ENCODE measurements at regions not wholly inside any gene's neighbourhood (a gene's known extent, or its start where the extent isn't known, plus 50 kb on each side); places are given as distances from the start of the nearest gene placed in this dataset.

GRCh38 chr22:49151256-49152126, 676.2 kb downstream of the BRD1 start:
- Histone ChIP-seq H3F3A (ENCODE audit: low read depth) (no peaks in the 10 kb centered on the region), H3K9me3 (ENCODE audit: insufficient read depth, low read depth, low read length) (peaks cover 12% of the 10 kb centered on the region; the same call in 1 of the 2 replicates), H3K9ac (ENCODE audit: low read depth, low read length, poor library complexity, severe bottlenecking) (no peak overlapping the region), H3K4me2 (ENCODE audit: low read depth, low read length, poor library complexity, severe bottlenecking) (no peak overlapping the region), H3K36me3 (ENCODE audit: insufficient read depth, low read length) (no peaks in the 10 kb centered on the region), H3K4me3 (ENCODE audit: low read length, poor library complexity, severe bottlenecking) (no peak overlapping the region), H4K20me1 (ENCODE audit: insufficient read depth, low read length, poor library complexity, severe bottlenecking) (no peaks in the 10 kb centered on the region), H3K79me2 (ENCODE audit: insufficient read depth, low read length) (no peaks in the 10 kb centered on the region), H2AFZ (ENCODE audit: low read length) (no peak overlapping the region), H3K9me2 (replicated peaks; ENCODE audit: low read depth, low read length) (no peaks in the 10 kb centered on the region), H3K4me1 (ENCODE audit: insufficient read depth, low read length, poor library complexity, severe bottlenecking) (no peaks in the 10 kb centered on the region), H3K27me3 (ENCODE audit: insufficient read depth, low read length, poor library complexity, severe bottlenecking) (no peaks in the 10 kb centered on the region)
- no peak for TF ChIP-seq CTCF (conservative IDR thresholded peaks at IDR 0.05; ENCODE audit: low read length)
- no peak for TF ChIP-seq EZH2phosphoT487 (IDR thresholded peaks at IDR 0.05; ENCODE audit: borderline replicate concordance)

GRCh38 chr22:49150801-49151221, 676.9 kb downstream of the BRD1 start:
- Histone ChIP-seq H3K9ac (ENCODE audit: low read depth, low read length, poor library complexity, severe bottlenecking) (no peak overlapping the region), H3K4me2 (ENCODE audit: low read depth, low read length, poor library complexity, severe bottlenecking) (no peak overlapping the region), H3K27me3 (ENCODE audit: insufficient read depth, low read length, poor library complexity, severe bottlenecking) (no peaks in the 10 kb centered on the region), H3K79me2 (ENCODE audit: insufficient read depth, low read length) (no peaks in the 10 kb centered on the region), H3K36me3 (ENCODE audit: insufficient read depth, low read length) (no peaks in the 10 kb centered on the region), H3K4me1 (ENCODE audit: insufficient read depth, low read length, poor library complexity, severe bottlenecking) (no peaks in the 10 kb centered on the region), H3K9me2 (replicated peaks; ENCODE audit: low read depth, low read length) (no peaks in the 10 kb centered on the region), H3F3A (ENCODE audit: low read depth) (no peaks in the 10 kb centered on the region), H4K20me1 (ENCODE audit: insufficient read depth, low read length, poor library complexity, severe bottlenecking) (no peaks in the 10 kb centered on the region), H3K9me3 (ENCODE audit: insufficient read depth, low read depth, low read length) (peaks cover 8% of the 10 kb centered on the region; the same call in 1 of the 2 replicates), H3K4me3 (ENCODE audit: low read length, poor library complexity, severe bottlenecking) (no peak overlapping the region), H2AFZ (ENCODE audit: low read length) (no peak overlapping the region)
- TF ChIP-seq CTCF (conservative IDR thresholded peaks at IDR 0.05; ENCODE audit: low read length): no peak
- TF ChIP-seq EZH2phosphoT487 (IDR thresholded peaks at IDR 0.05; ENCODE audit: borderline replicate concordance): no peak

- no peak overlapping the region for H3K4me3 ChIP-seq (ENCODE audit: low read length, poor library complexity, severe bottlenecking)
- no peaks in the 10 kb centered on the region for H3K9me2 ChIP-seq (replicated peaks; ENCODE audit: low read depth, low read length)
- no peaks in the 10 kb centered on the region for H4K20me1 ChIP-seq (ENCODE audit: insufficient read depth, low read length, poor library complexity, severe bottlenecking)
- H3K36me3 ChIP-seq (ENCODE audit: insufficient read depth, low read length): no peaks in the 10 kb centered on the region
- H3K79me2 ChIP-seq (ENCODE audit: insufficient read depth, low read length): no peaks in the 10 kb centered on the region
- H2AFZ ChIP-seq (ENCODE audit: low read length): no peak overlapping the region
- H3K4me1 ChIP-seq (ENCODE audit: insufficient read depth, low read length, poor library complexity, severe bottlenecking): no peaks in the 10 kb centered on the region
- no peaks in the 10 kb centered on the region for H3K27me3 ChIP-seq (ENCODE audit: insufficient read depth, low read length, poor library complexity, severe bottlenecking)
- H3K9me3 ChIP-seq (ENCODE audit: insufficient read depth, low read depth, low read length): peaks cover 11% of the 10 kb centered on the region; the same call in 1 of the 2 replicates
- H3F3A ChIP-seq (ENCODE audit: low read depth): no peaks in the 10 kb centered on the region
- no peak overlapping the region for H3K4me2 ChIP-seq (ENCODE audit: low read depth, low read length, poor library complexity, severe bottlenecking)
- TF ChIP-seq EZH2phosphoT487 (IDR thresholded peaks at IDR 0.05; ENCODE audit: borderline replicate concordance) (no peak), CTCF (conservative IDR thresholded peaks at IDR 0.05; ENCODE audit: low read length) (no peak)
- H3K9ac ChIP-seq (ENCODE audit: low read depth, low read length, poor library complexity, severe bottlenecking): no peak overlapping the region
These were observed 677.7 kb downstream of the BRD1 start for GRCh38 chr22:49149721-49150608.
